ENCODE measurements at regions not wholly inside any gene's neighbourhood (a gene's known extent, or its start where the extent isn't known, plus 50 kb on each side); places are given as distances from the start of the nearest gene placed in this dataset.
"Not testable (repeated sequence)": the region's sequence is repeated elsewhere in the genome, so short reads cannot be mapped to it uniquely, and the experiment has no call there.

GRCh38 chr6:16944596-16944995 is 157.3 kb upstream of the STMND1 start:
- DNase-seq (no peak), ATAC-seq (ENCODE audit: low read depth in 2 of 2) (no peak)
- Mint-ChIP-seq H3K27ac (no peak overlapping the region), H3K27me3 (peaks cover 14 to 22% (median 22%) of the 10 kb centered on the region in 3 donors), H3K4me1 (no peaks in the 10 kb centered on the region), H3K36me3 (no peaks in the 10 kb centered on the region), H3K9me3 (peaks cover 0 to 6% (median 4%) of the 10 kb centered on the region in 7 donors), H3K4me3 (no peak overlapping the region)

GRCh38 chr6:16939839-16940238 is 162.0 kb upstream of the STMND1 start:
- H3K36me3 Mint-ChIP-seq, result no peaks in the 10 kb centered on the region

GRCh38 chr6:16939351-16939750 is 162.5 kb upstream of the STMND1 start:
- DNase-seq (no peak), ATAC-seq (ENCODE audit: low read depth in 2 of 2) (no peak)
- peaks cover 0 to 9% (median 0%) of the 10 kb centered on the region in 3 donors for H3K27me3 Mint-ChIP-seq
- H3K9me3 Mint-ChIP-seq, result peaks cover 0 to 6% (median 0%) of the 10 kb centered on the region in 7 donors
- no peak overlapping the region for H3K4me3 Mint-ChIP-seq
- H3K4me1 Mint-ChIP-seq, result no peaks in the 10 kb centered on the region
- no peaks in the 10 kb centered on the region for H3K36me3 Mint-ChIP-seq
- H3K27ac Mint-ChIP-seq, result no peak overlapping the region

More at GRCh38 chr6:16939839-16940238, 162.0 kb upstream of the STMND1 start:
- no peak for ATAC-seq (ENCODE audit: low read depth in 2 of 2)
- Mint-ChIP-seq H3K4me1 (no peaks in the 10 kb centered on the region), H3K27me3 (peaks cover 0 to 9% (median 0%) of the 10 kb centered on the region in 3 donors), H3K4me3 (no peak overlapping the region), H3K27ac (no peak overlapping the region), H3K9me3 (peaks cover 0 to 6% (median 0%) of the 10 kb centered on the region in 7 donors)
- no peak for DNase-seq

GRCh38 chr6:16936893-16937292 is 165.0 kb upstream of the STMND1 start:
- Mint-ChIP-seq H3K9me3 (peaks cover 0 to 3% (median 0%) of the 10 kb centered on the region in 7 donors), H3K4me3 (no peak overlapping the region), H3K27ac (no peak overlapping the region), H3K36me3 (no peaks in the 10 kb centered on the region), H3K27me3 (peaks cover 0 to 9% (median 0%) of the 10 kb centered on the region in 3 donors), H3K4me1 (no peaks in the 10 kb centered on the region)
- DNase-seq, result no peak
- ATAC-seq (ENCODE audit: low read depth in 2 of 2), result no peak

- H3K4me1 Mint-ChIP-seq, result no peaks in the 10 kb centered on the region
- ATAC-seq (ENCODE audit: low read depth in 2 of 2) (no peak), DNase-seq (no peak)
- peak overlapping the region in 1 of 6 donors; percentile 5 for H3K27ac Mint-ChIP-seq
- no peaks in the 10 kb centered on the region for H3K36me3 Mint-ChIP-seq
- peaks cover 0 to 11% (median 3%) of the 10 kb centered on the region in 7 donors for H3K9me3 Mint-ChIP-seq
- peaks cover 0 to under 1% (median 0%) of the 10 kb centered on the region in 3 donors for H3K27me3 Mint-ChIP-seq
- H3K4me3 Mint-ChIP-seq, result no peak overlapping the region
Observed at GRCh38 chr6:16933961-16934360, 167.9 kb upstream of the STMND1 start.

GRCh38 chr6:16933532-16933931 is 168.3 kb upstream of the STMND1 start:
- H3K4me3 Mint-ChIP-seq, result no peak overlapping the region
- no peaks in the 10 kb centered on the region for H3K4me1 Mint-ChIP-seq
- ATAC-seq (ENCODE audit: low read depth in 2 of 2), result no peak
- peaks cover 0 to 11% (median 3%) of the 10 kb centered on the region in 7 donors for H3K9me3 Mint-ChIP-seq
- no peak for DNase-seq
- no peaks in the 10 kb centered on the region for H3K36me3 Mint-ChIP-seq
- H3K27me3 Mint-ChIP-seq, result no peaks in the 10 kb centered on the region
- no peak overlapping the region for H3K27ac Mint-ChIP-seq

GRCh38 chr6:16932920-16933319 is 168.9 kb upstream of the STMND1 start:
- H3K36me3 Mint-ChIP-seq, result no peaks in the 10 kb centered on the region

GRCh38 chr6:16931079-16931478 is 169.8 kb upstream of the ATXN1 start:
- peaks cover 0 to 11% (median 3%) of the 10 kb centered on the region in 7 donors for H3K9me3 Mint-ChIP-seq
- not testable (repeated sequence) for DNase-seq; H3K36me3 Mint-ChIP-seq; H3K4me1 Mint-ChIP-seq; H3K27me3 Mint-ChIP-seq; H3K27ac Mint-ChIP-seq; ATAC-seq (ENCODE audit: low read depth in 2 of 2); H3K4me3 Mint-ChIP-seq

More at GRCh38 chr6:16932920-16933319, 168.9 kb upstream of the STMND1 start:
- no peak overlapping the region for H3K4me3 Mint-ChIP-seq
- H3K27me3 Mint-ChIP-seq, result no peaks in the 10 kb centered on the region
- H3K4me1 Mint-ChIP-seq, result no peaks in the 10 kb centered on the region
- no peak for ATAC-seq (ENCODE audit: low read depth in 2 of 2)
- no peak for DNase-seq
- no peak overlapping the region for H3K27ac Mint-ChIP-seq
- peaks cover 0 to 11% (median 3%) of the 10 kb centered on the region in 7 donors for H3K9me3 Mint-ChIP-seq

- Mint-ChIP-seq H3K27me3 (no peaks in the 10 kb centered on the region), H3K4me1 (no peaks in the 10 kb centered on the region), H3K9me3 (peaks cover 0 to 11% (median 3%) of the 10 kb centered on the region in 7 donors), H3K4me3 (no peak overlapping the region), H3K36me3 (no peaks in the 10 kb centered on the region), H3K27ac (no peak overlapping the region)
- no peak for DNase-seq
- ATAC-seq (ENCODE audit: low read depth in 2 of 2), result no peak
Observed at GRCh38 chr6:16930432-16930831, 169.2 kb upstream of the ATXN1 start.

GRCh38 chr6:16929809-16930208 is 168.5 kb upstream of the ATXN1 start:
- Mint-ChIP-seq H3K36me3 (no peaks in the 10 kb centered on the region), H3K4me3 (no peak overlapping the region), H3K27me3 (no peaks in the 10 kb centered on the region), H3K27ac (no peak overlapping the region), H3K4me1 (no peaks in the 10 kb centered on the region), H3K9me3 (peaks cover 0 to 11% (median 3%) of the 10 kb centered on the region in 7 donors)
- no peak for DNase-seq
- ATAC-seq (ENCODE audit: low read depth in 2 of 2), result no peak

GRCh38 chr6:16928387-16928786 is 167.1 kb upstream of the ATXN1 start:
- no peaks in the 10 kb centered on the region for H3K36me3 Mint-ChIP-seq
- no peak overlapping the region for H3K27ac Mint-ChIP-seq
- ATAC-seq (ENCODE audit: low read depth in 2 of 2), result no peak
- peaks cover 0 to 11% (median 3%) of the 10 kb centered on the region in 7 donors for H3K9me3 Mint-ChIP-seq
- no peak overlapping the region for H3K4me3 Mint-ChIP-seq
- no peaks in the 10 kb centered on the region for H3K4me1 Mint-ChIP-seq
- no peak for DNase-seq
- peaks cover 0 to 4% (median 0%) of the 10 kb centered on the region in 3 donors for H3K27me3 Mint-ChIP-seq

- DNase-seq (no peak), ATAC-seq (ENCODE audit: low read depth in 2 of 2) (no peak)
- Mint-ChIP-seq H3K36me3 (no peaks in the 10 kb centered on the region), H3K4me3 (no peak overlapping the region), H3K27me3 (peaks cover 0 to 5% (median 4%) of the 10 kb centered on the region in 3 donors), H3K27ac (no peak overlapping the region), H3K4me1 (no peaks in the 10 kb centered on the region), H3K9me3 (peaks cover 0 to 11% (median 3%) of the 10 kb centered on the region in 7 donors)
Observed at GRCh38 chr6:16927205-16927604, 165.9 kb upstream of the ATXN1 start.

GRCh38 chr6:16925461-16925860 is 164.2 kb upstream of the ATXN1 start:
- no peaks in the 10 kb centered on the region for H3K36me3 Mint-ChIP-seq
- ATAC-seq (ENCODE audit: low read depth in 2 of 2) (no peak), DNase-seq (no peak)
- H3K4me1 Mint-ChIP-seq, result no peaks in the 10 kb centered on the region
- no peak overlapping the region for H3K27ac Mint-ChIP-seq
- H3K9me3 Mint-ChIP-seq, result peaks cover 0 to 3% (median 0%) of the 10 kb centered on the region in 7 donors
- H3K27me3 Mint-ChIP-seq, result peaks cover 0 to 6% (median 5%) of the 10 kb centered on the region in 3 donors
- no peak overlapping the region for H3K4me3 Mint-ChIP-seq

- Mint-ChIP-seq H3K27ac (no peak overlapping the region), H3K4me3 (no peak overlapping the region), H3K27me3 (peaks cover 0 to 6% (median 5%) of the 10 kb centered on the region in 3 donors), H3K4me1 (no peaks in the 10 kb centered on the region), H3K9me3 (peaks cover 0 to 2% (median 0%) of the 10 kb centered on the region in 7 donors), H3K36me3 (no peaks in the 10 kb centered on the region)
- ATAC-seq (ENCODE audit: low read depth in 2 of 2), result no peak
- no peak for DNase-seq
Observed at GRCh38 chr6:16922282-16922681, 161.0 kb upstream of the ATXN1 start.
